Thyroid gland (tissue), 4 donors: ENCODE measurements at regions not wholly inside any gene's neighbourhood (a gene's known extent, or its start where the extent isn't known, plus 50 kb on each side); places are given as distances from the start of the nearest gene placed in this dataset.

Source experiments
- POLR2A ChIP-seq, 2 donors: fragments of 450-650 bp; IDR thresholded peaks; one replicate each; pipeline ENCODE4 v1.6.1; 2017; ENCODE audit warnings: antibody characterized with exemption in 2 of 2, mild to moderate bottlenecking in 2 of 2, moderate library complexity in 1 of 2
- TF ChIP-seq, protein P1 (sequence below), 6 experiments: fragments of 200-600 bp in 3 of 6; fragments of 450-650 bp in 3 of 6; sonication (generic) in 3 of 6; IDR thresholded peaks; one replicate each; pipeline ENCODE4 v1.5.1; 2016 to 2019; ENCODE audit warnings: antibody characterized with exemption in 6 of 6, mild to moderate bottlenecking in 2 of 6, inconsistent platforms in 1 of 6, moderate library complexity in 1 of 6

DNA sequence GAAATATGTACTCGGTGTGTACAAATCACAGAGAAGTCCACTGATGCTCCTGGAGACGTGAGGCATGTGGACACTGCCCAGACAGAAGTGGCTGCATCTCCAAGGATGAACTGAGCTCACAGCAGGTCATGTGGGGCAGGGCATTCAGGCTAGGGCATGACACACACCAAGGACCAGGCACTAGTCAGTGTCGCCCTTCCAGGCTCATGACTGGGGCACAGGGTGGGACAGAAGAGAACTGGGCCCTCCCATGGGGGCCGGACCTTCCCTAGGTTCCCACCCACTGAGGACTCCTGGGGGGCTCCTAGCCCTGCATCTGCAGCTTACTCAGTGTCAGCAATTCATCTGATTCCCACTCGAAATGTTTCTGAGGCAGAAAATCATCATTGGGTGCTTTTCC lies 256.8 kb upstream of the IRX4 start:
- TF ChIP-seq POLR2A (IDR thresholded peaks at IDR 0.05) = no peak
- TF ChIP-seq, protein P1, sequence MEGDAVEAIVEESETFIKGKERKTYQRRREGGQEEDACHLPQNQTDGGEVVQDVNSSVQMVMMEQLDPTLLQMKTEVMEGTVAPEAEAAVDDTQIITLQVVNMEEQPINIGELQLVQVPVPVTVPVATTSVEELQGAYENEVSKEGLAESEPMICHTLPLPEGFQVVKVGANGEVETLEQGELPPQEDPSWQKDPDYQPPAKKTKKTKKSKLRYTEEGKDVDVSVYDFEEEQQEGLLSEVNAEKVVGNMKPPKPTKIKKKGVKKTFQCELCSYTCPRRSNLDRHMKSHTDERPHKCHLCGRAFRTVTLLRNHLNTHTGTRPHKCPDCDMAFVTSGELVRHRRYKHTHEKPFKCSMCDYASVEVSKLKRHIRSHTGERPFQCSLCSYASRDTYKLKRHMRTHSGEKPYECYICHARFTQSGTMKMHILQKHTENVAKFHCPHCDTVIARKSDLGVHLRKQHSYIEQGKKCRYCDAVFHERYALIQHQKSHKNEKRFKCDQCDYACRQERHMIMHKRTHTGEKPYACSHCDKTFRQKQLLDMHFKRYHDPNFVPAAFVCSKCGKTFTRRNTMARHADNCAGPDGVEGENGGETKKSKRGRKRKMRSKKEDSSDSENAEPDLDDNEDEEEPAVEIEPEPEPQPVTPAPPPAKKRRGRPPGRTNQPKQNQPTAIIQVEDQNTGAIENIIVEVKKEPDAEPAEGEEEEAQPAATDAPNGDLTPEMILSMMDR (IDR thresholded peaks at IDR 0.05) = no peak
